Right kidney (tissue), 1 donor: ENCODE measurements at regions not wholly inside any gene's neighbourhood (a gene's known extent, or its start where the extent isn't known, plus 50 kb on each side); places are given as distances from the start of the nearest gene placed in this dataset.

ENCODE experiments used
- DNase-seq: peaks from one replicate; pipeline ENCODE4 v3.0.0-alpha.2; 2016

GRCh38 chr4:17169699-17170098 is 271.3 kb upstream of the LDB2 start:
- no peak for DNase-seq

- no peak for DNase-seq
Observed at GRCh38 chr4:17168571-17168970, 270.1 kb upstream of the LDB2 start.

- no peak for DNase-seq
Observed at GRCh38 chr4:17166954-17167353, 268.5 kb upstream of the LDB2 start.

- no peak for DNase-seq
Observed at GRCh38 chr4:17165286-17165685, 266.8 kb upstream of the LDB2 start.

GRCh38 chr4:17164666-17165065 is 266.2 kb upstream of the LDB2 start:
- DNase-seq = no peak

GRCh38 chr4:17163156-17163771 is 264.8 kb upstream of the LDB2 start:
- no peak for DNase-seq

GRCh38 chr4:17157304-17157703 is 258.9 kb upstream of the LDB2 start:
- DNase-seq = no peak

- no peak for DNase-seq
Observed at GRCh38 chr4:17155486-17155885, 257.0 kb upstream of the LDB2 start.

- DNase-seq = no peak
Observed at GRCh38 chr4:17153572-17153971, 255.1 kb upstream of the LDB2 start.

- no peak for DNase-seq
Observed at GRCh38 chr4:17152941-17153540, 254.6 kb upstream of the LDB2 start.

- DNase-seq = no peak
Observed at GRCh38 chr4:17142232-17142711, 243.8 kb upstream of the LDB2 start.

GRCh38 chr4:17138847-17139246 is 240.4 kb upstream of the LDB2 start:
- DNase-seq = no peak

GRCh38 chr4:17134565-17134964 is 236.1 kb upstream of the LDB2 start:
- DNase-seq = no peak

GRCh38 chr4:17134100-17134499 is 235.7 kb upstream of the LDB2 start:
- no peak for DNase-seq

GRCh38 chr4:17132226-17132625 is 233.8 kb upstream of the LDB2 start:
- DNase-seq = no peak

GRCh38 chr4:17128268-17128667 is 229.8 kb upstream of the LDB2 start:
- no peak for DNase-seq

GRCh38 chr4:17126321-17126966 is 228.0 kb upstream of the LDB2 start:
- DNase-seq = no peak

- no peak for DNase-seq
Observed at GRCh38 chr4:17124767-17125166, 226.3 kb upstream of the LDB2 start.

- no peak for DNase-seq
Observed at GRCh38 chr4:17120761-17121160, 222.3 kb upstream of the LDB2 start.

- DNase-seq = no peak
Observed at GRCh38 chr4:17117746-17118145, 219.3 kb upstream of the LDB2 start.

- no peak for DNase-seq
Observed at GRCh38 chr4:17115583-17115982, 217.1 kb upstream of the LDB2 start.

- DNase-seq = no peak
Observed at GRCh38 chr4:17112292-17112659, 213.8 kb upstream of the LDB2 start.

GRCh38 chr4:17109126-17109525 is 210.7 kb upstream of the LDB2 start:
- DNase-seq = no peak

- DNase-seq = no peak
Observed at GRCh38 chr4:17103231-17103630, 204.8 kb upstream of the LDB2 start.
